Epithelial cell of esophagus (primary cell): ENCODE measurements at regions not wholly inside any gene's neighbourhood (a gene's known extent, or its start where the extent isn't known, plus 50 kb on each side); places are given as distances from the start of the nearest gene placed in this dataset.
A peak's percentile ranks its signal among the peaks of the same experiment; 100 is the strongest.

Experiments
- DNase-seq: peaks from one replicate; pipeline ENCODE4 v3.0.0; 2010; ENCODE audit warnings: low read depth
- H3K4me3 ChIP-seq: 2 replicates; pipeline ENCODE4 v1.5.1; 2011; ENCODE audit warnings: mild to moderate bottlenecking, low read length, control low read depth
- TF ChIP-seq, protein P1 (sequence below): IDR thresholded peaks from 2 replicates; pipeline ENCODE4 v1.5.1; 2011; ENCODE audit warnings: low read depth, mild to moderate bottlenecking, low read length, control low read depth, inconsistent platforms; ENCODE audit not compliant: insufficient read depth; ENCODE audit errors: missing control alignments

DNA sequence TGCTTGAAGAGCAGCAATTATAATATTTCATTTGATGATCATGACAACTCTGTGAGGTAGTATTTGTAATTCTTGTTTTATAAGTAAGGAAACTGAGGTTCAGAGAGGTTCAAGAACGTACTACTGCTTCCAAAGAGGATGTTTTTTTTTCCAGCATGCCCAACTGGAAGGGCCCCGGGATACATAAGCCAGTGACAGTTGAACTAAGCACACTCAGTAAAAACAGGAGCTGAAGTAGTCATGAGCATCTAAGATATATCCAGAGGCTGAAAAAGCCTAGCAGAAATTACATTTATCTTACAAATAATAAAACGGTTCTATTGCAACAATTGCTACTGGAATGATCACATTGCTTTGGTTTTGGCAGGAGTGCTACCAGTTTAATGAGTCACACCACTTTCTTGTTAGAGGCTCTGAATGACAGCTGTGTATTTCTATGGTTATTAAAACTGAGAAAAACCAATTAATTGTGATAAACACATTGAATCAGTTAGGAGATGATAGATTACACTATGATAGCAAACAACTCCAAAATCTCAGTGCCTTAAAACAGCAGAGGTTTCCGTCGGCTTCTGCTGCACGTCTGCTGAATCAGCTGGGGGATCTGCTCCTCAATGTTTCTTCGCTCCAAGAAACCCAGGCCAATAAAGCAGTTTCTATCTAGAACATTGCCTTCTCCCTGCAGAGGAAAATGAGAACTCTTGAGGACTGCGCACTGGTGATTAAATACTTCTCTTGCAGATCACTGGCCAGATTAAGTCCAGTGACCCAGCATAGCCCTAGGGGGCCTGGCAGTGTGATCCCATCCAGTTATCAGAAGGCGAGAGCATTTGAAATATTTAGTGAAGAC lies 522.7 kb downstream of the PLPP3 start:
- H3K4me3 ChIP-seq, result no peak overlapping the region
- peak; percentile 47 for DNase-seq
- TF ChIP-seq, protein P1, sequence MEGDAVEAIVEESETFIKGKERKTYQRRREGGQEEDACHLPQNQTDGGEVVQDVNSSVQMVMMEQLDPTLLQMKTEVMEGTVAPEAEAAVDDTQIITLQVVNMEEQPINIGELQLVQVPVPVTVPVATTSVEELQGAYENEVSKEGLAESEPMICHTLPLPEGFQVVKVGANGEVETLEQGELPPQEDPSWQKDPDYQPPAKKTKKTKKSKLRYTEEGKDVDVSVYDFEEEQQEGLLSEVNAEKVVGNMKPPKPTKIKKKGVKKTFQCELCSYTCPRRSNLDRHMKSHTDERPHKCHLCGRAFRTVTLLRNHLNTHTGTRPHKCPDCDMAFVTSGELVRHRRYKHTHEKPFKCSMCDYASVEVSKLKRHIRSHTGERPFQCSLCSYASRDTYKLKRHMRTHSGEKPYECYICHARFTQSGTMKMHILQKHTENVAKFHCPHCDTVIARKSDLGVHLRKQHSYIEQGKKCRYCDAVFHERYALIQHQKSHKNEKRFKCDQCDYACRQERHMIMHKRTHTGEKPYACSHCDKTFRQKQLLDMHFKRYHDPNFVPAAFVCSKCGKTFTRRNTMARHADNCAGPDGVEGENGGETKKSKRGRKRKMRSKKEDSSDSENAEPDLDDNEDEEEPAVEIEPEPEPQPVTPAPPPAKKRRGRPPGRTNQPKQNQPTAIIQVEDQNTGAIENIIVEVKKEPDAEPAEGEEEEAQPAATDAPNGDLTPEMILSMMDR, result no peak

DNA sequence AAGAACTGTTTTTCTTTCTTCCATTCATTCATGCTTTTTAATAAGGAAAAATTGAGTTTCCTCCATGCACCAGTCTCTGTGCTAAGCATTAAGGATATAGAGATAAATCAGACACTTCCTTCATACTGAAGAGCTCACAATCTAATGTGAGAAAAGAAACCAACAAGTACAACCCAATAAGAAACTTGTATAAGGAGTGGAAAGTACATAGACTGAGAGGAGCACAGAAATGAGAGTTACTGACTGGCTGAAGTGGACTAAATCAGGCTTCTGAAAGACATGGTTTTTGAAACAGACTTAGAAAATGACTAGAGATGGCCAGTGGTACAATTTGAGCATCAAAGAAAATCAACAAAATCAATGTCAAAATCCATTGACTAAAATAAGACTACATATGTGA lies 524.4 kb downstream of the PLPP3 start:
- TF ChIP-seq, protein P1, result no peak
- no peak overlapping the region for H3K4me3 ChIP-seq
- no peak for DNase-seq

DNA sequence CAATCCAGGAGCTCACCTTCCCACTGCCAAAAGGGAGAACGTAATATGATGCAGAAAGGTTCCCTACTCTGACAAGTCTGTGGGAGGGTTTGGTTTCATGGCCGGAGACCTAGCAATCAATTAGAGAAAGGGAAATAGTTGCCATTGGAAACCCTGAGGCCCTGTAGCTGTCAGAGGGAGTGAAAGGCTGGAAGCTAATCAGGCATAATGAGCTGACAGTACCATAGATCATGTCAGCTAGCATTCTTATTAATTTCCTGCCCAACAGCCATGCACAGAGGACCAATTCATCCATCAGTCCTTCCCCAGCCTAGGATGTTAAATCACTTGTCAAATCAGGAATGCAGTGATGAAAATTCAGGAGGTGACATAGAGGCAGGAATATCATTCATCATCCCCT lies 527.3 kb downstream of the PLPP3 start:
- no peak overlapping the region for H3K4me3 ChIP-seq
- TF ChIP-seq, protein P1, result no peak
- DNase-seq, result no peak

DNA sequence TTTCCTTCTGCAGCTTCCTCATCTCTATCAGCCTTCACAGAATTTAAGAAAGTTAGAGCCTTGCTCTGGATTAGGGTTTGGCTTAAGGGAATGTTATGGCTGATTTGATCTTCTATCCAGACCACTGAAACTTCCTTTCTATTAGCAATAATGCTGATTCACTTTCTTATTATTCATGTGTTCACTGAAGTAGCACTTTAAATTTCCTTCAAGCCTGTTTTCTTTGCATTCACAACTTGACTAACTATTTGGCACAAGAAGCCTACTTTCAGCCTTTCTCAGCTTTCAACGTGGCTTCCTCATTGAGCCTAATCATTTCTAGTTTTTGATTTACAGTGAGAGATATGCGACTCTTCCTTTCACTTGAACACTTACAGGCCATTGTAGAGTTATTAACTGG lies 528.5 kb downstream of the PLPP3 start:
- TF ChIP-seq, protein P1, result no peak
- DNase-seq, result no peak

DNA sequence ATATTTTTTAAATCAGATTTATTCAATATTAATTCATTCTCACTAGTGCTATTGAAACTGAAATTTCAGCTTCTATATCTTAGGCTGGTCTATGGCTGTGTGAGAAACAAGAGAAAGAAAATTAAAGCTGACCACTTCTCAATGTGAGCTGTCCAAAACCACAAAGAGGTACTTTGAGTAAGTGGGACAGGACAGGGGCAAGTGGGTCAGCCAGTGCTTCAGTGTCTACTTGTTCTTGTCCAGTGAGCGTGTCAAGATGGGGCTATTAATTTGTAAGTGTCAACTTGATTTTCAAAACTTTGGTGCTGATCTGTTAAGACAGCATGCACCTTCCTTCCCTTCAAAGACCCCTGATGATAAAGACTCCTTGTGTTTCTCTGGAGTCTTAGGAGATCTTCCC lies 533.9 kb downstream of the PLPP3 start:
- TF ChIP-seq, protein P1, result no peak
- no peak for DNase-seq
- no peak overlapping the region for H3K4me3 ChIP-seq

More for the DNA sequence above, 528.5 kb downstream of the PLPP3 start:
- H3K4me3 ChIP-seq, result no peak overlapping the region

DNA sequence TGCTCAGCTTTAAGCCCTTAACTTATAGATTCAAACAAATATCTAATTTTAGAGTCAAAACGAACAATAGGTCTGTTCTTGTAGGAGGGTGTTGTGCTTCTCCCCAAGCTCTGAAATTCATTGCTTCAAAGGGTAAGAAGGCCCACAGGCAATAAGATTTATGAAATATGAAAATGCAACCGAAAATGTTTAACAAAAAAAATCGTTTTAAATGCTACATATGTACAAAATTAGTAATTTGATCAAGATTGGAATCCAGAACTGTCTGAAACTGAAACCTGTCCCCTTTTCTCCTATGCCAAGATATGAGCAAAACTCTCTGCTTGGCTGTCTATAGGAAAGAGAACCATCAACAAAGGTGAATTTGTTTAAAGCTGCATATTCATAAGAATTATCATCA lies 534.3 kb downstream of the PLPP3 start:
- no peak overlapping the region for H3K4me3 ChIP-seq
- TF ChIP-seq, protein P1, result no peak
- DNase-seq, result no peak

DNA sequence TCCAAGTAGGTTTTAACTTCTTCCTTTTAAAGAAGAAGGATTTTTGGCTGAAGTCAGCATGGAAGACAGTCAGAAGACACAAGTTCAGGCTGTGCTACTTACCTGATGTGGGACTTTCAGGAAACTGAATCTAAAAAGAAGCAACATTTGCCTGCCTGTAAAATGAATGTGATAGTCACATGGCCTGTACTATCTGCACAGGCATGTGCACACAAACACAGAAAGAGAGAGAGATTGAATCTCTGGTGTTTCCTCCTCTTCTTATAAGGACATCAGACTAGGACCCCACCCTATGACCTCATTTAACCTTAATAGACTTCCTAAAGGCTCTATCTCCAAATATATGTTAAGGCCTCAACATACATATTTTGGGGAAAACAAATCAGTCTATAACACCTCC lies 542.9 kb downstream of the PLPP3 start:
- TF ChIP-seq, protein P1, result no peak
- DNase-seq, result no peak
- H3K4me3 ChIP-seq, result no peak overlapping the region
